ENCODE measurements at regions not wholly inside any gene's neighbourhood (a gene's known extent, or its start where the extent isn't known, plus 50 kb on each side); places are given as distances from the start of the nearest gene placed in this dataset.

- no peak for DNase-seq (ENCODE audit: low read depth)
Measured at GRCh38 chr14:71636820-71637471, 295.3 kb upstream of the RGS6 start.

GRCh38 chr14:71638523-71639196, 293.6 kb upstream of the RGS6 start:
- no peak for DNase-seq (ENCODE audit: low read depth)

GRCh38 chr14:71642715-71643114, 289.5 kb upstream of the RGS6 start:
- no peak for DNase-seq (ENCODE audit: low read depth)

GRCh38 chr14:71645656-71646055, 286.6 kb upstream of the RGS6 start:
- peak; percentile 52 for DNase-seq (ENCODE audit: low read depth)

GRCh38 chr14:71646518-71646917, 285.7 kb upstream of the RGS6 start:
- DNase-seq (ENCODE audit: low read depth): no peak

GRCh38 chr14:71647086-71647784, 285.0 kb upstream of the RGS6 start:
- no peak for DNase-seq (ENCODE audit: low read depth)

- no peak for DNase-seq (ENCODE audit: low read depth)
Measured at GRCh38 chr14:71648725-71649124, 283.5 kb upstream of the RGS6 start.

- DNase-seq (ENCODE audit: low read depth): no peak
Measured at GRCh38 chr14:71650187-71650755, 282.0 kb upstream of the RGS6 start.

GRCh38 chr14:71651228-71651627, 281.0 kb upstream of the RGS6 start:
- peak; percentile 85 for DNase-seq (ENCODE audit: low read depth)

- no peak for DNase-seq (ENCODE audit: low read depth)
Measured at GRCh38 chr14:71652368-71652767, 279.9 kb upstream of the RGS6 start.

GRCh38 chr14:71654810-71655209, 277.4 kb upstream of the RGS6 start:
- no peak for DNase-seq (ENCODE audit: low read depth)

GRCh38 chr14:71658261-71658860, 273.9 kb upstream of the RGS6 start:
- DNase-seq (ENCODE audit: low read depth): no peak

- DNase-seq (ENCODE audit: low read depth): no peak
Measured at GRCh38 chr14:71659159-71659558, 273.1 kb upstream of the RGS6 start.

- no peak for DNase-seq (ENCODE audit: low read depth)
Measured at GRCh38 chr14:71661441-71661840, 270.8 kb upstream of the RGS6 start.

- DNase-seq (ENCODE audit: low read depth): no peak
Measured at GRCh38 chr14:71662291-71662790, 269.9 kb upstream of the RGS6 start.

- DNase-seq (ENCODE audit: low read depth): peak; percentile 70
Measured at GRCh38 chr14:71665157-71665556, 267.1 kb upstream of the RGS6 start.

GRCh38 chr14:71665781-71666180, 266.4 kb upstream of the RGS6 start:
- DNase-seq (ENCODE audit: low read depth): no peak

GRCh38 chr14:71666571-71667145, 265.6 kb upstream of the RGS6 start:
- no peak for DNase-seq (ENCODE audit: low read depth)

- DNase-seq (ENCODE audit: low read depth): no peak
Measured at GRCh38 chr14:71668186-71668912, 263.9 kb upstream of the RGS6 start.

GRCh38 chr14:71672596-71672995, 259.6 kb upstream of the RGS6 start:
- DNase-seq (ENCODE audit: low read depth): no peak
